ENCODE measurements at regions not wholly inside any gene's neighbourhood (a gene's known extent, or its start where the extent isn't known, plus 50 kb on each side); places are given as distances from the start of the nearest gene placed in this dataset.

GRCh38 chr15:39301589-39301999, 279.3 kb upstream of the THBS1 start:
- no peak for DNase-seq (ENCODE audit: low read depth, low spot score)

- no peak for DNase-seq (ENCODE audit: low read depth, low spot score)
Observed at GRCh38 chr15:39302936-39303335, 277.9 kb upstream of the THBS1 start.

DNA sequence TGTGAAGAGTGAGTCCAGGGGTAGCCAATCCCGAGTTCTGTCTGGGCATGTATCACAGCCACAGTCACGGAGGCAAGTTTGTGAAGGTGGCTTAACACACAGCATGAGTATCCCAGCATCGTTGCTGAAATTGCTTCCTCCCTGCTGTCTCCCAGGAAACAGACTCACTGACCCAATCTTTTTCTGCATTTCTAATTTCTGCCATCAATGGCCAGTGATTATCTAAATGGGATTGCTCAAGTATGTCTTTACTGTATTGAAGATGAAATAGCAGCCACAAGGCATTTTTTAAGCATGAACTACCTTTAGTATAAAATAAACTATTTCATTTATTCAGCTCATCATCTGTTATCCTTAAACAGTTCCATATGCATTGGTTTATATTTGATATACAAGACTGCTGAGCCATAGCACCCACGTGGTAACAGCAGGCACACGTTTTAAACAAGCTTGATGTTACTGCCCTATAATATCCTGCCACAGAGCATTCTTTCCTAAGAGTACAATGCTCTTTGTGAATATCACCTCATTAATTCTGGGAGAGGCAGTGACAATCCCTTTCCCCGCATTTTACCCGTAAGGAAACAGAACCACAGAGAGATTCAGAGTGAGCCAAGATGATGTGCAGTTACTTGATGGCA, 276.6 kb upstream of the THBS1 start:
- no peak for DNase-seq (ENCODE audit: low read depth, low spot score)

DNA sequence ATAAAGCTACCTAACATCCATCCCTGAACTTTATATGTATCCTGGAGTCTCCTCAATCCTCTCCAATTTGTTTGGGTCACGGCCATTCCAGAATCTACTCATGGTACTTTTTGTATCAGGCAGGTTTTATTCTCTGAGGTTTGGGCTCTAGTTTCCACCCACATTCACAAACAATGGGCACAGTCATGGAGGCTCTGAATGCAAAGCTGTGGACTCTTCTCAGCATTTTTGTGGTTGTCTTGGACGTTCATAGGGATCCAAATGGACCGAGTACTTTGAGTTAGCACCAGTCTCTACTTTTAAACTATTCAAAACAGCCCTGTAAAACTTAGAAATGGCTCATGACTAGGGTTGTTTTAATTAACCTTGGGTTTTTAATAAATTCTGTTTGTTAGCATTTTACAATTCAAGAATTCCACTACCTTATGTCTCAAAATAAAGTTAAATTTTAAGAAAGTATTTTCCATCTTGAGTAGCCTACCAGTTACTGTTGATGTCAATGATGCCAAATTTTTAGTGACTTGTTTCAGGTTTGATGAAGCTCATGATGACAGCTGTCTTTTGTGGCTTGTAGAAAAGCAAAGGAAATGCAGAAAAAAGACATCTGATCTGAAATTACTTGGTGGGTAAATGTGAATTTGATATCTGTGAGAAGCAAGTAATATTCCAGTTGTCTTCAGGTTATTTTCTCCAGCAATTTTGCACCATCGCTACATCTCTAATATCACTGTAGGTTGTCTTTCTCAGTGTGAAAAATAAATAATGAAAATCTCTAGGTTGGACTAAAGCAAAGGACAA, 275.7 kb upstream of the THBS1 start:
- DNase-seq (ENCODE audit: low read depth, low spot score): no peak

DNA sequence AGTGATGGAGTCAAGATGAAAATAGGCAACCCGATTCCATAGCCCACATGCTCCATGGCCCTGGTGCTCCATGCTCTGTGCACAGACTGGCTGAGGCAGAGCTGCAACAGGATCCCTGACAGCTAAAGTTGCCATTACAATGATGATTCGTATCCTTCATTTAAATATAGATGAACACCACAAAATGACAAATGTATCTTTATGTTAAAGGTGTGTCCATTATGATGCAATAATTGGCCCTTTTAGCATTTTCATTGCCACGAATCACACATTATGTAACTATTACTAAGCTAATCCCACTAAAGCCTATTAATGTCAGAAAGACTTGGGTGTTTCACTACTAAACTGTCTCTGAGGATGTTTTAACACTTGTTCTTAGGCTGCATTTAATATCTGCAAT, 270.2 kb upstream of the THBS1 start:
- no peak for DNase-seq (ENCODE audit: low read depth, low spot score)

DNA sequence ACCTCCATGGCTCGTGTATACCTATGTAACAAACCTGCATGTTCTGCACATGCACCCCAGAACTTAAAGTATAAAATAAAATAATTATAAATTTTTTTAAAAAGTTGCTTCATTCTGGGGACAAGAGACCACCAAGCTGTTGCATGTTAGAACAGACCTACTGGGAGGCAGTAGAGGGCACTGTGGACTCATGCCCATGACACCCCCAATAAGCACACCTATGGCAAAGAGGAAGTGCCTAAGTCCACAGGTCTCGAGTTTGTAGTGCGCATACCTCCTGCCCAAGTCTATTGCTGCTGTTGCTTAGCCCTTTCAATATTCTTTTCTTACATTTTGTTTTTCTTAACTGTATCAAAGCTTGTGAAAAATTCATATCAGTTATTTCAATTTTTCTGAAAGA, 267.9 kb upstream of the THBS1 start:
- DNase-seq (ENCODE audit: low read depth, low spot score): no peak

DNA sequence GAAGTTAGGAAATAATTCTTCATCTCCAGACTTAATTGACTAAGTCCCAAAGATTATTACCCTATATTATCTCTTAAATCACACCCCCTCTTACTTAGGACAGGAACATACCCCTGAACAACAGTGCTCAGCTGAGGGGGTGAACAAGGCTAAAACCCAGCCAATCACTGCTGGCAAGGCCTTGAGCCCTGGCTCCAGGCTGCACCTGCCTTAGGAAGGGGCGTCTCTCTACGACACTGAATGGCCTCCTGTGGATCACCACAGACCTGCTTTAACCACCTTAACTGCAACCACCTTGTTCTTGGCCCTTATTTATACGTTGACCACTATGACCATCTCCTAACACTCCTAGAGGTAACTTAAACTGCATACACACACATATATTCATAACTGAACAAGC, 267.4 kb upstream of the THBS1 start:
- no peak for DNase-seq (ENCODE audit: low read depth, low spot score)

DNA sequence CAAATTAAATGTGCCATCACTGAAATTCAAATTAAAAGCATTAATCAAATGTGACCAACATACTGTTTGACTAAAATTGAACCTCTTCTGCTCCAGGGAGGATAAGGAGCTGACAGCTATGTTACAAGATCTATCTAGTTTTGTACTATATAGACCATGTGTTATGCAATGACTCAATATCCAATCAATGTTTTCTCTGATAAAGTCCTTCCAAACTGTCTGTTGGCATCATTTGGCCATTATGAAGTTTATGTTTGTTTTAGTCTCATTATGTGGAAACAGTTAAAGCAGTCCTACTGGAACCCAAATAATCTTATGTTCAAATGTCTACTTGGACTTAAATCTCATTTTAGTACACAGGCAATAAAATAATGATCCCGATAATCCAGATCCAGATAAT, 267.0 kb upstream of the THBS1 start:
- DNase-seq (ENCODE audit: low read depth, low spot score): no peak

- DNase-seq (ENCODE audit: low read depth, low spot score): no peak
Observed at GRCh38 chr15:39315206-39315850, 265.6 kb upstream of the THBS1 start.

GRCh38 chr15:39317225-39317624, 263.7 kb upstream of the THBS1 start:
- DNase-seq (ENCODE audit: low read depth, low spot score): no peak

- no peak for DNase-seq (ENCODE audit: low read depth, low spot score)
Observed at GRCh38 chr15:39318231-39318630, 262.6 kb upstream of the THBS1 start.

- DNase-seq (ENCODE audit: low read depth, low spot score): no peak
Observed at GRCh38 chr15:39320355-39320754, 260.5 kb upstream of the THBS1 start.

GRCh38 chr15:39320886-39321285, 260.0 kb upstream of the THBS1 start:
- no peak for DNase-seq (ENCODE audit: low read depth, low spot score)

GRCh38 chr15:39321977-39322376, 258.9 kb upstream of the THBS1 start:
- no peak for DNase-seq (ENCODE audit: low read depth, low spot score)

DNA sequence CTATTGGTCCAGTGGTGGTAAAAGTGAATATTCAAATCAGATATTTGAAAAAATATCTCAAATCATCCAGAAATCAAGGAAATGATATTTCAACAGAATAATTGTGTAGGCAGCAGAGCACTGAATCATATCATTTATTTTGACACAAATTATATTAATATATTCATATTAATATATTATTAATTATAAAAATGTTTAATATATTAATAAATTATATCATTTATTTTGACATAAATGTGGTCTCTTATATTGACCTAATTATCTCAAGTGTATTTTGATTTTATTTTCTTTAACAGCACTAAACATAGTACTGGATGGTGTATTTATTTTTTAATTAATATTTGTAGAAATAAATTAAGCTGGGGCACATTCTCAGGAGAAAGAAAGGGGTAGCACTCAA, 257.7 kb upstream of the THBS1 start:
- DNase-seq (ENCODE audit: low read depth, low spot score): no peak

DNA sequence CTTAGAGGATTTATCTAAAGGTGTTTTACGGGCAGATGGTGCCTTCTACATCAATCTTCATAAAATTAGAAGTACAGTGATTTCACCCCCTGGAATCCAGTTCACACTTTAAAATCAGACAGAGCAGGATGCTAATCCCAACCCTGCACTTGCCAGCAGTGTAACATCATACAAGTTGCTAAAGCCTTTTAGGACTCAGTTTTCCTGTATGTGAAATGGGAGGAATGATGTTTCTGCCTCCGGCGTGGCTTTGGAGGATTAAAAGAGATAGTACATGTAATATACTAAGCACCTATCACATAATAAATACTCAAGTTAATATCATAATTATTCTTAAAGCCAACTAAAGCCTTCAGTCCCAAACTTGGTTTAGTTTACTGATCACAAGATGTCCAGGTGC, 257.2 kb upstream of the THBS1 start:
- no peak for DNase-seq (ENCODE audit: low read depth, low spot score)

DNA sequence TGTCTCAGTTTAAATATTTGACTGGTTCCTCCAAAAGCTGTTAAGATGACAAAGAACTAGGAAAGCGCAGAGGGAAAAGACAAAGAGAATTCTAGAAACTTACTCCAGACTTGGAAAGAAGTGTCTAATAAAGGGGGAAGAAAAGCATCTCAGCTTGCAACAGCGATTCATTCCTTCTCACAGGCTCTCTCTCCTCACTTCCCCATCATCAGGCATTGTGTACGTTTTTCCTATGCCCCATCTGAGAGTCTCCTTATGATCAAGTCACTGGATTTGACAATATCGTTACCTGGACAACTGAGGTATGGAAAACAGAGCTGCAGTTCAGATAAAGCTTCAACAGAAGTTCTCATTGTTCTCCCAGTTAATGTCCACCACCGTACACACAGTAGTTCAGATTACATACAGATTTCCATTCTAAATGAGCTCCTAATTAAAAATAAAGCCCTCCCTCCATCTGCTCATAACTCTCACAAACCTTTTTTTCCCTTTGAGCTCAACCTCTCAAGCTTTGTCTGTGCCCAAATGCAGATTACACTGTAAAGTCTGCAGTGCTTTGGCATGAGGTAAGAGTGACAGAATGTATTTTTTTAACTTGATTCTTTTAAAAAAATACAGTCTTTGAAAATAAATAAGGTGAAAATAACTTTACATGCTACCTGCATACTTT, 254.4 kb upstream of the THBS1 start:
- no peak for DNase-seq (ENCODE audit: low read depth, low spot score)

- no peak for DNase-seq (ENCODE audit: low read depth, low spot score)
Observed at GRCh38 chr15:39327005-39327730, 253.7 kb upstream of the THBS1 start.

GRCh38 chr15:39330061-39330460, 250.8 kb upstream of the THBS1 start:
- DNase-seq (ENCODE audit: low read depth, low spot score): no peak

DNA sequence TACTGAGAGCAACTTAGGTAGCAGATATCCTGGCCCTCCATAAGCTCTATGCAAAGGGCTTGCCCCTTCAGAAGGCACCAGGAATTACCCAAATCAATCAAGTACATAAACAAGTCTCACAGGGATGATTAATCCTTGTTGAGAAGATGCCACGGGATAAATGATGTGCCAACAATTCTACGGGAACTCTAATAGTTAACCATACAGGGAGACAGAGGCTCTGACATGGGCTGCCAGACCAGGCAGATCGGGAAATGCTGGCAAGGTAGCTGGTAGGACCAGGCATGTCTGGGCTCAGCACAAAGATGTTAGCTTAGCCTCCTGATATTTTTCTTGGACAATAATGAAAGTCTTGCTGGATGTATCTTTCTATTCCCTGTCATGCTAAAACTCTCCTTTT, 249.3 kb upstream of the THBS1 start:
- no peak for DNase-seq (ENCODE audit: low read depth, low spot score)

DNA sequence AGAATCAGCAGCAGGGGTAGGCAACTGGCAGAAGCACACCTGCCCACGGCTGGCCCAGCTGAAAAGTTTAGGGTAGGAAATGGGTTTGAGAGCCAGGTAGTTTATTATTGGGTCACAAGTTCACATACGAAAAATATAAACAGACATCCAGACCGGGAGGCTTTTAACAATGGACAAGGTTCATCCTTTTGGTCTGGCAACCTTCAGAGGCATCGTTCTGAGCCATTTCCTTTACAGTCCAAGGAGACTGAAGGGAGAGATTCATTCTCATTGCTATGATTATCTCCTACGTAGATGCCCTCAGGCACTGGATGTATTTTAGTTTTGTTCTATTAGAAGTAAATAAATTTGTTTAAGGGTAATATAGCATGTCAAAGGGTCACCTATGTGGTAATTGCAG, 248.0 kb upstream of the THBS1 start:
- no peak for DNase-seq (ENCODE audit: low read depth, low spot score)

DNA sequence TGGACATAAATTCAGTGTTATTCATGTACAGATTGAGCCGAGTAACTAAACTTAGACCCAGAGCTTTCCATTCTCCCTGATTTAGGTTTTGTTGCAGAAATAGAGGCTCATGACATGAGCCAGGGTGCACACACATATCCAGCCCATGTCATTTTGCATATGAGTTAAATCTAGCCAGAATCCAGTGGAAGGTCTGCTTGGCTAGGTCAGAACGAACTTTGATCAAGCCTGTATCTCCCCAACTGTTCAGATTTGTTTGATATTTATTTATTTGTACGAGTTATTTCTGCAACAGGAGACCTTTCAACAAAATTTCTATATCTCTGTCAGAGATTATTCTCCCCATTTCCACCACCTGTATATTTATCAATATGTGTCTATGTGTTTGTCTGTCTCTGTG, 247.5 kb upstream of the THBS1 start:
- DNase-seq (ENCODE audit: low read depth, low spot score): no peak

All from activated naive CD8-positive, alpha-beta T cell treated with anti-CD3 and anti-CD28 coated beads, Interleukin-2, amount 50 U/mL, for 16 hours (primary cell).